A673 (cell line): ENCODE measurements at regions not wholly inside any gene's neighbourhood (a gene's known extent, or its start where the extent isn't known, plus 50 kb on each side); places are given as distances from the start of the nearest gene placed in this dataset.

Experiments used
- EZH2 ChIP-seq: fragments of 200-600 bp; sonication (generic); IDR thresholded peaks from 2 replicates; pipeline ENCODE4 v1.6.1; 2017; ENCODE audit warnings: borderline replicate concordance, low read depth, mild to moderate bottlenecking, mixed read lengths, antibody characterized with exemption, low read length; ENCODE audit not compliant: poor library complexity, severe bottlenecking
- TF ChIP-seq, protein P1 (sequence below): fragments of 300-800, 200-600 bp; sonication (generic); conservative IDR thresholded peaks from 2 replicates; pipeline ENCODE4 v1.5.1; 2017; ENCODE audit warnings: low read depth, mild to moderate bottlenecking, antibody characterized with exemption, low read length, moderate library complexity, mixed read lengths

DNA sequence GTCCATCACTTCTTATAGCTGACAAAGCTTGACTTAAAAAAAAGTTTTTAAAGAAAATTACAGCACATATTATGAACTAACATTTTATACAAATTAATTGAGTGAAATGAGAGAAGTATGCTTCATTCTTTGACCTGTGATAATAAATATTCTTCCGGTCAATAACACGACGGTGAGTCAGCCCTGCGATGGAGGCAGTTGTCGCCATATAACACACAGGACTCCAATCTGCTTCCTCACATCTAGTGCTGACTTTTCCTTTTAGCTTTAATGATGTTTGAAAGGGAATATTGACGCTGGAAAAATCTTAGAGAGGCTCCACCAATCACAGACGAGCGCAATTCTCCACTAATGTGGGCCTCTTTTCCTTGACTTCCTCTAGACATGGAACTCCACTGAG, 166.9 kb upstream of the C1orf21 start:
- TF ChIP-seq, protein P1, sequence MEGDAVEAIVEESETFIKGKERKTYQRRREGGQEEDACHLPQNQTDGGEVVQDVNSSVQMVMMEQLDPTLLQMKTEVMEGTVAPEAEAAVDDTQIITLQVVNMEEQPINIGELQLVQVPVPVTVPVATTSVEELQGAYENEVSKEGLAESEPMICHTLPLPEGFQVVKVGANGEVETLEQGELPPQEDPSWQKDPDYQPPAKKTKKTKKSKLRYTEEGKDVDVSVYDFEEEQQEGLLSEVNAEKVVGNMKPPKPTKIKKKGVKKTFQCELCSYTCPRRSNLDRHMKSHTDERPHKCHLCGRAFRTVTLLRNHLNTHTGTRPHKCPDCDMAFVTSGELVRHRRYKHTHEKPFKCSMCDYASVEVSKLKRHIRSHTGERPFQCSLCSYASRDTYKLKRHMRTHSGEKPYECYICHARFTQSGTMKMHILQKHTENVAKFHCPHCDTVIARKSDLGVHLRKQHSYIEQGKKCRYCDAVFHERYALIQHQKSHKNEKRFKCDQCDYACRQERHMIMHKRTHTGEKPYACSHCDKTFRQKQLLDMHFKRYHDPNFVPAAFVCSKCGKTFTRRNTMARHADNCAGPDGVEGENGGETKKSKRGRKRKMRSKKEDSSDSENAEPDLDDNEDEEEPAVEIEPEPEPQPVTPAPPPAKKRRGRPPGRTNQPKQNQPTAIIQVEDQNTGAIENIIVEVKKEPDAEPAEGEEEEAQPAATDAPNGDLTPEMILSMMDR = no peak
- no peak for TF ChIP-seq EZH2
